GM18909 (cell line): ENCODE measurements at regions not wholly inside any gene's neighbourhood (a gene's known extent, or its start where the extent isn't known, plus 50 kb on each side); places are given as distances from the start of the nearest gene placed in this dataset.

Experiments
- ATAC-seq: cut with Tn5 transposase; IDR thresholded peaks from one replicate; pipeline ENCODE4 v1.9.1; 2021; ENCODE audit warnings: mild to moderate bottlenecking; ENCODE audit not compliant: unreplicated experiment, poor library complexity

DNA sequence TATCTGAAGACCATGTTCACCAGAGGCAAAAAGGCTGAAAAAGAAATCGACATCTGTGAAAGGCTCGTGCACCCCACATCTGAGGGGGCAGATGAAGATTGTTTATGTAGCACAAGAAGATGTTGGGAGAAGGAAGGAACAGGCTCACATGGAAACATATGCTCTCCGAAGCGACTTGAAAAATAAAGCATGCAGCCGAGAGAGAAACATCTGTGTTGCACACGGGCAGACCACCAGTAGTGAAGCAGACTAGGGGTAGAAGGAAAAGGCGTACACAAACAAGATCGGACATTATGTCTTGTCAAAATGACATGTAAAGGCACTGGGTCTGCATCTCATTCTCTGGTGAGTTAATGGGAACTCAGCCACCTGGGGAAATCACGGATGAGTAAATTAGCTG, 356.5 kb downstream of the ZIC4 start:
- ATAC-seq = no peak

DNA sequence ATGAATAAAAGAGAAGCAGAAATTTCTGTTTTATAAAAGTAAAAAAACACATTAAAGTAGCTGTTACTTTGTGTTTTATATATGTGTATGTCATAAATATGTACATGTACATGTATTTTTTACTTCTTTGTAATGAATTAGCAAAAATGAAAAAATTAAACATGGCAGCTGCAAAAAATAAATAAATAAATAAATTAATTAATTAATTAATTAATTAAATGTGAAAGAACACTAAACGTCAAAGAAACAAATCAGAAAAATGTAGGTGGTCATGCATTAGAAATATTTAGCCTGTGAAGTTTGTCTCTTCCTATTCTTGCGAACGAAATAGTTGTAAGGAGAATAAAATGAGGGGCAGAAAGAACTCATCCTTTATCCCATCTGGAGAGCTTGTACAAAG, 357.0 kb downstream of the ZIC4 start:
- ATAC-seq = no peak

GRCh38 chr3:147046916-147047315, 359.4 kb downstream of the ZIC4 start:
- ATAC-seq = no peak

DNA sequence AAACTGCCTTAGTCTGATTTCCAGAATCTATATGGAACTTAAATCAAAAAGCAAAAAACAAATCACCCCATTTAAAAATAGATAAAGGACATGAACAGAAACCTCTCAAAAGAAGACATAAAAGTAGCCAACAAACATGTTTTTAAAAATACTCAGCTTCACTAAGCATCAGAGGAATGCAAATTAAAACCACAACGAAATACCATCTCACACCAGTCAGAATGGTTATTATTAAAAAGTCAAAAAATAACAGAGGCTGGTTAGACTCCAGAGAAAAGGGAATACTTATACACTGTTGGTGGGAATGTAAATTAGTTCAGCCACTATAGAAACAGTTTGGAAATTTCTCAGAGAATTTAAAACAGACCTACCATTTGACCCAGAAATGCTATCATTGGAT, 367.9 kb downstream of the ZIC4 start:
- no peak for ATAC-seq

GRCh38 chr3:147034359-147034758, 372.0 kb downstream of the ZIC4 start:
- ATAC-seq = no peak

GRCh38 chr3:147030274-147030673, 376.1 kb downstream of the ZIC4 start:
- no peak for ATAC-seq

DNA sequence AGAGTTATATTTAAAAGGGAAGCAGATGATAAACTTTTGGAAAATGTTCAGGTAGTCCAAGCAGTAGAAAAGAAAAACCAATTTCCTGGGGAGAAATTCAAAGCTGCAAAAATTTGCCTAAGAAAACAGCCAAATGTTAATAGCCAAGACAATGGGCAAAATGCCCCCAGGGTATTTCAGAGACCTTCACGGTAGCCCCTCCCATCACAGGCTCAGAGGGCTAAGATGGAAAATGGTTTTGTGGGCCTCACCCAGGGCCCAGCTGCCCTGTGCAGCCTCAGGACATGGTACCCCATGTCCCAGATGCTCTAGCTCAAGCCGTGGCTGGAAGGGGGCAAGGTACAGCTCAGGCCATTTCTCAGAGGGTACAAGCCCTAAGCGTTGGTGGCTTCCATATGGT, 391.0 kb downstream of the ZIC4 start:
- ATAC-seq = no peak

GRCh38 chr3:147008886-147009285, 397.5 kb downstream of the ZIC4 start:
- no peak for ATAC-seq

GRCh38 chr3:147008458-147008857, 397.9 kb downstream of the ZIC4 start:
- ATAC-seq = no peak

- no peak for ATAC-seq
Measured at GRCh38 chr3:147007736-147008245, 398.6 kb downstream of the ZIC4 start.

DNA sequence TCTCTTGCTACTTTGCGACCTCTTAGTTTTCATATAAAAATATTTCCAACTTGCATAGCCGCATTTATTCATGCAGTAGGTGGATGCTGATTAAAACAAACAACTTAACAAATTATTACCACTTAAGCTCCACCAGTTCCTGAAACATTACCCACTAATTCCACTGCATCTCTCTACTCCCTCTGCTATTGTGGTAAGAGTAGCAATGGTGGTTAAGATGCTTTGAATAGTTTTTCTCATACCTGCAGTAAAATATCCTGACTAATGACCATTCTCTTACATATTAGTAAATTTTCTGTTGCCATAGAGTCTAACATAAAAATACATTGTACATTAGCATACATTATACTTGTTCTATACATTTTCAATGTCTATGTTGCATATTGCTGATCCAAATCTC, 397.6 kb upstream of the PLSCR5 start:
- no peak for ATAC-seq

DNA sequence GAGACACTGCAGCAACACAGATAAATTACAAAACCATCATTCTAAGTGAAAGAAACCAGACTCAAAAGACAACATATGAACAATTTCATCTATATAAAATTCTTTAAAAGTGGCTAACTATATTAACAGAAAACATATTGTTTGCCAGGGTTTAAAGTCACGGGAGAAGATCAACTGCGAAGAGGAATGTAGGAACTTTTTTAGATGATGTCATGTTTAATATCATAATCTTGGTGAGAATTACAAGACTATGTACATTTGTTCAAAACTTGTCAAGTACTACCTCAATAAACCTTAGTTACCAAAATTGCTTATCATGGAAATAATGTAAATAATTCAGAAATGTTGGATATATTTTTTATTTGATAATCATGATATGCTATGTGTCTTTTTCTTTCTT, 395.1 kb upstream of the PLSCR5 start:
- no peak for ATAC-seq

DNA sequence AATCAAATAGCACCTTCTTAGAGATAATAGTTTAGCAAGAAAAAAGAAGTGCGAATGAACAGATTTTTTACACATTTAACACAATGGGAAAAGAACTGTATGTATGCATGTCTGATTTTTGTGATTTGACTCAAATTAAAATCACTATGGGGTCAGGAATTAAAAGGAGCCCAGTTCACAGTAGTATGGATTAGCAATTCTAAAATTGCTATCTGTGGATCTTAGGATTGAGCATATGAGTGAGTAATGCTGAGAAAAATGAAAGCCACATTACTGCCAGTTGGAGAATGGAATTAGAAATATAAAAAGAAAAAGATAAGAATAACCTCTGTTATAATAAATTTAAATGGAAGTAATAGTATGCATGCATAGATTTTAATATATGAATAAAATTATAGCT, 386.8 kb upstream of the PLSCR5 start:
- ATAC-seq = no peak

- ATAC-seq = no peak
Measured at GRCh38 chr3:146975476-146975875, 370.3 kb upstream of the PLSCR5 start.

DNA sequence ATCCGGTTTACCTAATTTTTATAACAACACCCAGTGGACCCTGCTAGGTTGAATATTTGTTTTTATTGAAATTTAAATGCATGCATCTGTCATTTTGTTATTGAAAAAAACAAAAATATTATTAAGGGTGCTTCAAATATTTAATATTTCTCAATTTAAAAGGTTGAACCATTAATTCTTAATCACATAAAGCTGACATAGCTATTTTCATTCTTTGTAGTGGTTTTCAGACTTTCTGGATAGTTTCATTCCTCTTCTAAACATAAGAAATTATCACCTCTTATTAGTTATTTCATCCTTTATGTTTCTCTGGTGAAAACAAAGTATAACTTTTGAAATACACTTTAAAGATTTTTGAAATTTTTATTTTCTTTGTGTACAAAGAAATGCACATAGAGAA, 369.9 kb upstream of the PLSCR5 start:
- ATAC-seq = no peak

DNA sequence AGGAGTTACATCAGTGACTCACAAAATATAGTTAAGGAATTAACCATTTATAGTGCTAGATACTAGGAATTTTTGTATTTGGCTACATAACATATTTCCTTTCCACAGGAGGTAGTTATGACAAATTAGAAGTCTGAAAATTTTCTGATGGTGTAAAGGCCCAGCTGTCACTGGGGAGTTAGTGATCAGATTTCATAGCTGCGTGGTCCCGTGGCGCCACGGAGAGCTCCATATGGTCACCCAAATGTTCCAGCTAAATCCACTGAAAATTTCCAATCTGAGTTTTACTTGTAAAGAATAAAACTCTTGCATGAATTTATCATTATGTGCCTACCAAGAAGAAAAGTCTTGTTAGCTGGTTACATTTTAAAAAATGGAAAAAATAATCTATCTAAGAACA, 368.9 kb upstream of the PLSCR5 start:
- ATAC-seq = no peak

DNA sequence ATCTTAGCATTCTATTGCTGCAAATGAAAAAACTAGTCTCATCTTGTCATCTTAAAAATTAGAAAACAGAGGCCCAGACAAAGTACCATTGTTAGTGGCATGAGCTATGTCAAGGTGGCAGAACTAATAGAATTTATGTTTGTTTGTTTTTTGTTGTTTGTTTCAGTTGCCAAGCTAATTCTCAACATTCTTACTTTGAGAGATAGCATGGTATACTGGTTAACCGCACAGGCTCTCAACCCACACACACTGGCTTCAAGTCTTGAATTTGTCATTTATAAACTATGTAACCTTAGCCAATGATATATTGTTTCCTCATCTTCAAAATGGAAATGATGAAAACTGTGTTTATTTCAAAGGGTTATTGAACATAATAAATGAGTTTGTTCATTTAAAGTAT, 367.6 kb upstream of the PLSCR5 start:
- ATAC-seq = no peak

DNA sequence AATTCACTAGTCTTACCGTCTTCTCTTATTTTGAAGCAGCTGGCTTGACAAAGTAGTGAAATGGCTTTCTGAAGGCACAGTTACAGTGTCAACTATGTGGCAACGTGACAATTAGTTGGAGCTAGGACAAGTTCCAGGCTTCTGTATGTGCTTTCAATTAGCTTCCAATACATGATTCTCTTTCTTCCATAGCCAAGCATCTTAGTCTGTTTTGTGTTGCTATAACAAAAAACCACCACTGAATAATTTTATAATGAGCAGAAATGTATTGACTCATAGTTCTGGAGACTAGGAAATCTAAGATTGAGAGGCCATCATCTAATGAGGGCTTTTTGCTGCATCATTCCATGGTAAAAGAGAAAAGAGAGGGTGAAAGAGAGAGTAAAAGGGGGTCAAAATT, 365.1 kb upstream of the PLSCR5 start:
- ATAC-seq = no peak

- ATAC-seq = no peak
Measured at GRCh38 chr3:146969356-146969755, 364.2 kb upstream of the PLSCR5 start.

DNA sequence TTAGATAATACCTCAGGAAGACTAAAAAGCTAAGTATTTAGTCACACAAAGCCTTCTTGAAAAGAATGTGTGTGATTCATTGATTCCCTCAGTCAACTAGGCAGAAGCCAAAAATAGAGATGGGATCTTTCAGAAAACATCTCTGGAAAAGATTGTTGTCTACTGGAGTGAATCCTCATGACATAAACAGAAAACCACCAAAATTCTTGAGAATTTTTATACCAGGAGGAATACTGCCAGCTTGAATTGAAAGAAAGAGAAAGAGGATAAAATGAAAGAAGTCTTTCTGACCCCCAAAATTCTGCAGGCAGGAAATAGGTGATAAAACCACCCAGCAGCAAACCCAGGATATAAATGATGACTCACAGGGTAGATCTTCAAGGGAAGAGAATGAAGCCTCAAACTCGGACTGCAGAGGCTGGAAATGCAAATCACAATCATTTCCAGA, 363.1 kb upstream of the PLSCR5 start:
- no peak for ATAC-seq

- ATAC-seq = no peak
Measured at GRCh38 chr3:146967783-146968182, 362.6 kb upstream of the PLSCR5 start.

DNA sequence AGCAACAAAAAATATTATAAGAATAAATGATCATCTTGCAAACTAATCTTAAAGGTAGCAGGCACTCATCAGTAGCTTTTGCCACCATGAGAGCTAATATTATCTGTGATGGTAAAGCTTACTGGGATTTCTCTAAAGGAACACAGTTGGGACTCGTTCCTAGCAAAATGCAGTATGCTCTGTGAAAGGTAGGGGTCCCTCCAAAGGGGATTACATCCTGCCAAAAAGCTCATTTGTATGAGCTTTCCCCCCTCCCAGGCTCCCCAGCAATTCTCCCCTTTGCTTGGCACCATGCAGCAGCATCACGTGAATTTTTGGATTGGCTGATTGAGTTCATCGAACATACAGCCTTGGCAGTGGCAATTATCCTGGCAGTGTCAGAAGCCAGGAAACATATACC, 361.0 kb upstream of the PLSCR5 start:
- no peak for ATAC-seq

DNA sequence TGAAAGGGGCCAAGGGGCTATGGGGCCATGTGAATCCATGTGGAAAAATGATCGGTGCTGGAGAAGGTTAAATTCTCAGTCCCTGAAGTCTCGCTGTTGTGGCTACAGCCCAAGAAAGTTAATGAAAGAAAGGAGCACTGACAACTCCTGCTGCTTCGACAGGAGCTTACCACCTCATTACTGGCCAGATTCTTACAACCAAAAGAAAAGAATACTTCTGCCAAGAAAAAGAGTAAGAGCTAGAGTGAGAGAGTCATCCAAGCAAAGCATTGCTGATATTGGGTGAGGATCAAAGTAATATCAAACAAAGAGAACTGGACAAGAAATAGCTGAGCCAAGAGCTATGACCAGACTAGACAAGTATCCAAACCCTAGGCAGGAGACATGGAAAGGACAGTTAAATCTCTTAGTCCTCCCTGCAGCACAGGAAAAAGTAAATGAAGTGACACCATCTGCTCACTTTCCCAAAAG, 348.4 kb upstream of the PLSCR5 start:
- ATAC-seq = no peak
